ENCODE measurements at regions not wholly inside any gene's neighbourhood (a gene's known extent, or its start where the extent isn't known, plus 50 kb on each side); places are given as distances from the start of the nearest gene placed in this dataset.

DNA sequence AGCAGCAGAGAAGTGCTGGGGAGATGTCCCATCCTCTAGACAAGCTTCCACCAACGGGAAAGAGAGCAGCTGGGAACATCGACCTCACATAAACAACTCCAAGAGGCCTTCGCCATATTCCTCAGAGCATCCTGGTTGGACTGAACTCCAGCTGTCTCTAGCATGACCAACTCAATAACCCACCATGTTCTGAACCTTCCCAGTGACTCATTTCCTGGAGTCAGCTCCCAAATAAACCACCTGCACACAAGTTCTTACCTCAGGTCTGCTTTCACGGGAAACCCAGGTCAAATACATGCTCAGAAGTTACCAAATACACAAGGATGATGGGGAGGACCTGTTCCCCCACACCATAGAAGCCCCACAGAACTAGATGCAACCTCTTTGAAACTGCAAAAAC, 878.5 kb downstream of the UQCRFS1 start:
- Histone ChIP-seq H3K9me3 (peaks cover 0 to 4% of the 10 kb centered on the region in 2 donors), H3K27ac (no peak overlapping the region), H3K36me3 (no peaks in the 10 kb centered on the region), H3K4me3 (no peak overlapping the region), H3K4me1 (no peaks in the 10 kb centered on the region), H3K27me3 (no peaks in the 10 kb centered on the region)
- DNase-seq (no peak), ATAC-seq (no peak)
- TF ChIP-seq, protein P1, sequence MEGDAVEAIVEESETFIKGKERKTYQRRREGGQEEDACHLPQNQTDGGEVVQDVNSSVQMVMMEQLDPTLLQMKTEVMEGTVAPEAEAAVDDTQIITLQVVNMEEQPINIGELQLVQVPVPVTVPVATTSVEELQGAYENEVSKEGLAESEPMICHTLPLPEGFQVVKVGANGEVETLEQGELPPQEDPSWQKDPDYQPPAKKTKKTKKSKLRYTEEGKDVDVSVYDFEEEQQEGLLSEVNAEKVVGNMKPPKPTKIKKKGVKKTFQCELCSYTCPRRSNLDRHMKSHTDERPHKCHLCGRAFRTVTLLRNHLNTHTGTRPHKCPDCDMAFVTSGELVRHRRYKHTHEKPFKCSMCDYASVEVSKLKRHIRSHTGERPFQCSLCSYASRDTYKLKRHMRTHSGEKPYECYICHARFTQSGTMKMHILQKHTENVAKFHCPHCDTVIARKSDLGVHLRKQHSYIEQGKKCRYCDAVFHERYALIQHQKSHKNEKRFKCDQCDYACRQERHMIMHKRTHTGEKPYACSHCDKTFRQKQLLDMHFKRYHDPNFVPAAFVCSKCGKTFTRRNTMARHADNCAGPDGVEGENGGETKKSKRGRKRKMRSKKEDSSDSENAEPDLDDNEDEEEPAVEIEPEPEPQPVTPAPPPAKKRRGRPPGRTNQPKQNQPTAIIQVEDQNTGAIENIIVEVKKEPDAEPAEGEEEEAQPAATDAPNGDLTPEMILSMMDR (IDR thresholded peaks at IDR 0.05), result no peak
- intact Hi-C loops (cut with DNase I), result no loop called here

DNA sequence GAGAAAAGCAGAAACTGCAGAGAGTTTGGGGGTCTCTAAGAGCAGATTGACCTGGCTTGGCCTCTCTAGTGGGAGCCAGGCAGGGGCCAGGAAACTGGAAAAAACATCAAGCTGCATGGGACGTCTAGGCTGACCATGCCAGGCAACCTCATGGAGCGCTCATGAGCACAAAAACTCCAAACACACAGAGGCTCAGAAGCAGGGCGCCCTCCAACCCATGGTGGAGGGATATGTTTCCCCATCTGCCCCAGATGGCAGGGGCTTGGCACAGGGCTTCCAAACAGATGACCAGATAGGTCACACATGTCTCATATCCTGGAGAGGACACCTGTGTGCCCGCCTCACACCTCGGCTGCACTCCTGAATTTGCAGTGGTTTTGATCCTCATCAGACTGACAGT, 879.0 kb downstream of the UQCRFS1 start:
- no peak for ATAC-seq

DNA sequence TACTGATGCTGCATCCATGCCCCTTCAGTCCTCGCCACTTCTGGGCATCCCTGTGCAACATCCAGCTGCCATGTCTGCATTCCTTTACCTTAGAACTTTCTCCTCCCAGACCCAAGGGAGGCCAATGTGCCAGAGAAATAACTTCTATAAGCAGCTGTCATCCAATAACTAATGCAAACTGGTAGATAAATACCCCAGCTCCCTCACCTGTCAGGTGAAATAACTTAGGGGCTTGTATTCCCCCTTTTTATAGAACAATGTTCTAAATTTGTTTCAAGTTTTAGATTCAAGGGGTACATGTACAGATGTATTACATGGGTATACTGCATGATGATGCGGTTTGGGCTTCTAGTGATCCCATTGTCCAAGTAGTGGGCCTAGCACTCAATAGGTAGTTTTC, 880.1 kb downstream of the UQCRFS1 start:
- Histone ChIP-seq H3K36me3 (no peaks in the 10 kb centered on the region), H3K27ac (no peak overlapping the region), H3K9me3 (peaks cover 0 to 3% of the 10 kb centered on the region in 2 donors), H3K27me3 (no peaks in the 10 kb centered on the region), H3K4me1 (no peaks in the 10 kb centered on the region), H3K4me3 (no peak overlapping the region)
- no peak for ATAC-seq
- no peak for DNase-seq
- intact Hi-C loops (cut with DNase I), result no loop called here
- TF ChIP-seq, protein P1 (IDR thresholded peaks at IDR 0.05), result no peak

More for the DNA sequence above, 879.0 kb downstream of the UQCRFS1 start:
- Histone ChIP-seq H3K9me3 (peaks cover 0 to 5% of the 10 kb centered on the region in 2 donors), H3K36me3 (no peaks in the 10 kb centered on the region), H3K27ac (no peak overlapping the region), H3K27me3 (no peaks in the 10 kb centered on the region), H3K4me1 (no peaks in the 10 kb centered on the region), H3K4me3 (no peak overlapping the region)
- intact Hi-C loops (cut with DNase I), result no loop called here
- TF ChIP-seq, protein P1 (IDR thresholded peaks at IDR 0.05), result no peak
- DNase-seq, result no peak

DNA sequence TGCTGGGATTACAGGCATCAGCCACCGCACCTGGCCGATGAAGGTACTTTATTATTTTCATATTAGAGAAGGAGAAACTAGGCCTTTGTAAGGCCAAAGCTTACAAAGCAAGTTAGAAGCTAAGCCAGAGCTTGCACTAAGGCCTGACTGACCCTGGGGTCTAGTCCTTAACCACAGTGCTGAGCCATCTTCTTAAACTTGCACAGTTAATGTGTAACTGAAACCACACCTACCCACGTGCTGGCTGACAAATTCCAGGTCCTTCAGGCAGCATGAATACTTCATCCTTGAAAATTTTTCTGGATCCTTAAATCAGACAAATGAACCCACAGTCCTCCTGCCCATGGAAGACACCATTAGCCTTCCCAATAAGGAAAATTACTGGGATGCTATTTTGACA, 880.6 kb downstream of the UQCRFS1 start:
- ATAC-seq, result no peak
- Histone ChIP-seq H3K27ac (no peak overlapping the region), H3K36me3 (no peaks in the 10 kb centered on the region), H3K4me1 (no peaks in the 10 kb centered on the region), H3K4me3 (no peak overlapping the region), H3K27me3 (no peaks in the 10 kb centered on the region), H3K9me3 (peaks cover 0 to 3% of the 10 kb centered on the region in 2 donors)
- TF ChIP-seq, protein P1 (IDR thresholded peaks at IDR 0.05), result no peak
- no peak for DNase-seq
- intact Hi-C loops (cut with DNase I), result no loop called here

DNA sequence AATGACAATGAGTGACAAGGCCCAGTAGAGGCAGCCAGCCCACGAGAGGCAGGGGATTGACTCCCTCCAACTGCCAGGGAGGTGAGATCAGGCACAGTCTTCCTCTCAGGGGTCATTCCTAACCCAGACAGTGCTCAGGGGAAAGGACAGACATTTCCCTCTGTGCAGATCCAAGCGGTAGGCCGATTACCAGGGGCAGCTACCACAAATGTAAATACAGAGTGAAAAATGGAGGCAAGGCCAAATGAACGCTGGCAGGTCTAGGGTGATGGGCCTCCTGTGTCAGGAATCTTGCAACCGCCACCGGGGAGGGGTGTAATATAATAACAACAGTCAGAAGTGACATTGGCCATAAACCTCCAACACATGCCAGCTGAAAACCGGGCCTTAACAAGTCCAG, 881.4 kb downstream of the UQCRFS1 start:
- H3K27me3 ChIP-seq, result no peaks in the 10 kb centered on the region
- TF ChIP-seq, protein P1 (IDR thresholded peaks at IDR 0.05), result no peak

More for the DNA sequence above, 881.4 kb downstream of the UQCRFS1 start:
- Histone ChIP-seq H3K27ac (no peak overlapping the region), H3K36me3 (no peaks in the 10 kb centered on the region), H3K9me3 (peaks cover 0 to 3% of the 10 kb centered on the region in 2 donors), H3K4me3 (no peak overlapping the region), H3K4me1 (no peaks in the 10 kb centered on the region)
- ATAC-seq, result no peak
- intact Hi-C loops (cut with DNase I), result no loop called here
- DNase-seq, result no peak

Measured in left lung (tissue), 4 donors.